Panc1 (cell line): ENCODE measurements at regions not wholly inside any gene's neighbourhood (a gene's known extent, or its start where the extent isn't known, plus 50 kb on each side); places are given as distances from the start of the nearest gene placed in this dataset.

Experiments used
- ATAC-seq: fragments of 200-7000 bp; cut with Tn5 transposase; 2 replicates; pipeline ENCODE4 v1.9.1; 2020; ENCODE audit warnings: mild to moderate bottlenecking, moderate library complexity
- BruUV-seq: library from RNA; stranded (reverse); fragments of 400-500 nt; replicated peaks from 2 replicates; lab custom pipeline; 2021; lab: Mats Ljungman, UMichigan
- CTCF ChIA-PET: fragments of 300-600 bp; sonication (Branson Sonifier 250); formaldehyde crosslinking; loops from one replicate; lab custom pipeline; 2022; ENCODE audit warnings: antibody characterized with exemption; lab: Charles Lee
- POLR2A ChIA-PET: fragments of 300-600 bp; sonication (Branson Sonifier 250); formaldehyde crosslinking; loops from one replicate; lab custom pipeline; 2022; ENCODE audit warnings: antibody characterized with exemption; lab: Charles Lee
- DNase-seq: peaks from one replicate; pipeline ENCODE4 v3.0.0-alpha.2; 2010; ENCODE audit warnings: low read depth, low spot score
- H3K27ac ChIP-seq: 2 replicates; pipeline ENCODE4 v1.5.1; 2011; ENCODE audit warnings: mild to moderate bottlenecking, low read length, inconsistent platforms
- H3K27me3 ChIP-seq: fragments of 200-500 bp; sonication (Bioruptor generic); 2 replicates; pipeline ENCODE4 v1.6.0; 2014; ENCODE audit warnings: low read length, inconsistent platforms; ENCODE audit not compliant: control insufficient read depth, insufficient read depth
- H3K36me3 ChIP-seq: fragments of 200-500 bp; sonication (Bioruptor generic); 2 replicates; pipeline ENCODE4 v1.5.1; 2014; ENCODE audit warnings: inconsistent platforms, mild to moderate bottlenecking, low read length, moderate library complexity; ENCODE audit not compliant: control insufficient read depth, insufficient read depth
- H3K4me1 ChIP-seq: 2 replicates; pipeline ENCODE4 v1.5.1; 2011; ENCODE audit warnings: inconsistent platforms, mild to moderate bottlenecking, low read length, moderate library complexity; ENCODE audit not compliant: control insufficient read depth, insufficient read depth
- H3K4me3 ChIP-seq, 2 experiments: 2 replicates each; pipeline ENCODE4 v1.5.1; 2011 to 2012; ENCODE audit warnings: low read depth in 2 of 2, low read length in 2 of 2, mild to moderate bottlenecking in 2 of 2, inconsistent platforms in 1 of 2, moderate library complexity in 1 of 2
- H3K9me3 ChIP-seq: fragments of 200-500 bp; sonication (Bioruptor generic); 2 replicates; pipeline ENCODE4 v1.5.1; 2014; ENCODE audit warnings: low read depth, mild to moderate bottlenecking, inconsistent platforms, low read length, moderate library complexity; ENCODE audit not compliant: control insufficient read depth, insufficient read depth
- POLR2AphosphoS5 ChIP-seq: IDR thresholded peaks from 2 replicates; pipeline ENCODE4 v1.6.1; 2012; ENCODE audit warnings: mild to moderate bottlenecking, low read depth, low read length, moderate library complexity
- SIN3A ChIP-seq: IDR thresholded peaks from 2 replicates; pipeline ENCODE4 v1.6.1; 2012; ENCODE audit warnings: low read depth, mild to moderate bottlenecking, low read length, moderate library complexity, borderline replicate concordance; ENCODE audit not compliant: insufficient read depth
- TCF7L2 ChIP-seq: IDR thresholded peaks from 2 replicates; pipeline ENCODE4 v1.6.1; 2011; ENCODE audit warnings: mild to moderate bottlenecking, low read depth, low read length, inconsistent platforms
- in situ Hi-C: cut with HindIII; loops from 2 replicates; pipeline ENCODE4 v1.10.0; 2016; ENCODE audit warnings: low sequenced_read_pairs, low pct_unique_long_range_greater_than_20kb
- intact Hi-C: fragments of 100-400 bp; cut with micrococcal nuclease; formaldehyde crosslinking; loops from one replicate; pipeline ENCODE4 v1.10.0; 2022; ENCODE audit not compliant: unreplicated experiment
- TF ChIP-seq, protein P1 (sequence below): fragments of 450-650 bp; IDR thresholded peaks from 2 replicates; pipeline ENCODE4 v1.5.1; 2017; ENCODE audit warnings: mild to moderate bottlenecking
- TF ChIP-seq, protein P2 (sequence below), 2 experiments: IDR thresholded peaks; 2 replicates each; pipeline ENCODE4 v1.6.1; 2011 to 2012; ENCODE audit warnings: low read depth in 2 of 2, control low read depth in 1 of 2, low read length in 1 of 2, mild to moderate bottlenecking in 1 of 2, moderate library complexity in 1 of 2; ENCODE audit not compliant: insufficient read depth in 1 of 2

DNA sequence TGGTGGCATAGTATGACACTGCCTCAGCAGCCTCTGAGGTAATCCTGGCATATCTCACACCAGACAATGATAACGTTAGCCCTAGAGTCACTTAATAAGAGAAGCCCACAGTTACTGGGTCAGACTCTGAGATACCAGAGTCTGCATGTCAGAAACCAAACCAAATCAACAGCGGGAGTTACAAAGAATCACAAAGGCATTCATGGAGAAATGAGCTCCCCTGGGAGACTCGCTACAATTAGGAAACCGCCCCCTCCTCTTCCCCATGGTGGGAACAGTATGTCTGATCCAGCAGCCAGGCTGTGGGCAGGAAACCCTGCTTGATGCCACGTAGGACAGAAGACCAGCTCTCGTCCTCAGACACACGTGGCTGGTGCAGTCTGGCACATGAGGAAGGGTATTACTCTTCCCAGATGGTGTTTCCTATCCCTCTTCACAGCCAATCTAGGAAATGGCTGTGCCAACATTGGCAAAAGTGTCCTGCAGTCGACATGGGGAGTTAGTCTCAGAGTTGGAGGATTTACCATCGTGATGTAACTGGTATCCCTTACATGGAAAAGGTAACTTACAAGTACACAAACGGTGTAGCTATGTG is 485.4 kb downstream of the ZNF608 start:
- intact Hi-C loops, result no loop called here
- BruUV-seq, result no TSS peak
- Histone ChIP-seq H3K36me3 (no peaks in the 10 kb centered on the region), H3K27ac (no peak overlapping the region), H3K4me1 (no peaks in the 10 kb centered on the region; the same call in 1 of the 2 replicates), H3K9me3 (no peaks in the 10 kb centered on the region), H3K27me3 (no peaks in the 10 kb centered on the region), H3K4me3 (no peak overlapping the region)
- TF ChIP-seq POLR2AphosphoS5 (no peak), SIN3A (no peak), TCF7L2 (no peak)
- TF ChIP-seq, protein P1, sequence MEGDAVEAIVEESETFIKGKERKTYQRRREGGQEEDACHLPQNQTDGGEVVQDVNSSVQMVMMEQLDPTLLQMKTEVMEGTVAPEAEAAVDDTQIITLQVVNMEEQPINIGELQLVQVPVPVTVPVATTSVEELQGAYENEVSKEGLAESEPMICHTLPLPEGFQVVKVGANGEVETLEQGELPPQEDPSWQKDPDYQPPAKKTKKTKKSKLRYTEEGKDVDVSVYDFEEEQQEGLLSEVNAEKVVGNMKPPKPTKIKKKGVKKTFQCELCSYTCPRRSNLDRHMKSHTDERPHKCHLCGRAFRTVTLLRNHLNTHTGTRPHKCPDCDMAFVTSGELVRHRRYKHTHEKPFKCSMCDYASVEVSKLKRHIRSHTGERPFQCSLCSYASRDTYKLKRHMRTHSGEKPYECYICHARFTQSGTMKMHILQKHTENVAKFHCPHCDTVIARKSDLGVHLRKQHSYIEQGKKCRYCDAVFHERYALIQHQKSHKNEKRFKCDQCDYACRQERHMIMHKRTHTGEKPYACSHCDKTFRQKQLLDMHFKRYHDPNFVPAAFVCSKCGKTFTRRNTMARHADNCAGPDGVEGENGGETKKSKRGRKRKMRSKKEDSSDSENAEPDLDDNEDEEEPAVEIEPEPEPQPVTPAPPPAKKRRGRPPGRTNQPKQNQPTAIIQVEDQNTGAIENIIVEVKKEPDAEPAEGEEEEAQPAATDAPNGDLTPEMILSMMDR, result no peak
- TF ChIP-seq, protein P2, sequence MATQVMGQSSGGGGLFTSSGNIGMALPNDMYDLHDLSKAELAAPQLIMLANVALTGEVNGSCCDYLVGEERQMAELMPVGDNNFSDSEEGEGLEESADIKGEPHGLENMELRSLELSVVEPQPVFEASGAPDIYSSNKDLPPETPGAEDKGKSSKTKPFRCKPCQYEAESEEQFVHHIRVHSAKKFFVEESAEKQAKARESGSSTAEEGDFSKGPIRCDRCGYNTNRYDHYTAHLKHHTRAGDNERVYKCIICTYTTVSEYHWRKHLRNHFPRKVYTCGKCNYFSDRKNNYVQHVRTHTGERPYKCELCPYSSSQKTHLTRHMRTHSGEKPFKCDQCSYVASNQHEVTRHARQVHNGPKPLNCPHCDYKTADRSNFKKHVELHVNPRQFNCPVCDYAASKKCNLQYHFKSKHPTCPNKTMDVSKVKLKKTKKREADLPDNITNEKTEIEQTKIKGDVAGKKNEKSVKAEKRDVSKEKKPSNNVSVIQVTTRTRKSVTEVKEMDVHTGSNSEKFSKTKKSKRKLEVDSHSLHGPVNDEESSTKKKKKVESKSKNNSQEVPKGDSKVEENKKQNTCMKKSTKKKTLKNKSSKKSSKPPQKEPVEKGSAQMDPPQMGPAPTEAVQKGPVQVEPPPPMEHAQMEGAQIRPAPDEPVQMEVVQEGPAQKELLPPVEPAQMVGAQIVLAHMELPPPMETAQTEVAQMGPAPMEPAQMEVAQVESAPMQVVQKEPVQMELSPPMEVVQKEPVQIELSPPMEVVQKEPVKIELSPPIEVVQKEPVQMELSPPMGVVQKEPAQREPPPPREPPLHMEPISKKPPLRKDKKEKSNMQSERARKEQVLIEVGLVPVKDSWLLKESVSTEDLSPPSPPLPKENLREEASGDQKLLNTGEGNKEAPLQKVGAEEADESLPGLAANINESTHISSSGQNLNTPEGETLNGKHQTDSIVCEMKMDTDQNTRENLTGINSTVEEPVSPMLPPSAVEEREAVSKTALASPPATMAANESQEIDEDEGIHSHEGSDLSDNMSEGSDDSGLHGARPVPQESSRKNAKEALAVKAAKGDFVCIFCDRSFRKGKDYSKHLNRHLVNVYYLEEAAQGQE (IDR thresholded peaks at IDR 0.05; ENCODE audit: insufficient read depth in 1 of 2, low read depth in 2 of 2, low read length in 1 of 2), result no peak
- DNase-seq, result no peak
- ChIA-PET CTCF (no interaction called here), POLR2A (no interaction called here)
- in situ Hi-C loops, result no loop called here
- ATAC-seq, result no peak

DNA sequence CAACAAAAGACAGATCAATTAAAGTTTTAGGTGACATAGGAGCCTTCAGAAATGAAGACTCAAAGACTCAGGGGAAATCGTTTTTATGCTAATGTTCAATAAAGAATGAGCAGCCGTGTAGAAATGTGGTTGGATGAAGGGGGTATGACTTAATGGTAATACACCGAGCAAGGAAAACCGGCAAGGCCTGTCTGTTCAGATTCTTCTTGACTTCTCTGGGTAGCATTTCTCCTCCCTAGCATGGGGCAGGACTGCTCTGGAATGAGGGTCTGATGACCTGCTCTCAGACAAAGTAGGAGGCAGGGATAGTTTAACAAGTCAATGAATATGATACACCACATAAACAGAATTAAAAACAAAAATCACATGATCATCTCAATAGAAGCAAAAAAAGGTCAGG is 487.4 kb downstream of the ZNF608 start:
- ChIA-PET CTCF (interaction anchor here (1.0 kb wide), 1 partner anchor 12 kb away, joined by 3 read pairs; no protein-coding TSS in a partner anchor), POLR2A (no interaction called here)
- intact Hi-C loops (no loop called here), in situ Hi-C loops (no loop called here)
- ATAC-seq, result no peak
- H3K27ac ChIP-seq, result no peak overlapping the region; the same call in 1 of the 2 replicates
- no peaks in the 10 kb centered on the region for H3K27me3 ChIP-seq
- no peak for DNase-seq
- H3K9me3 ChIP-seq, result no peaks in the 10 kb centered on the region
- H3K4me3 ChIP-seq, result no peak overlapping the region
- BruUV-seq, result no TSS peak
- H3K4me1 ChIP-seq, result no peaks in the 10 kb centered on the region; the same call in 1 of the 2 replicates
- no peaks in the 10 kb centered on the region for H3K36me3 ChIP-seq
- TF ChIP-seq TCF7L2 (no peak), SIN3A (no peak), POLR2AphosphoS5 (no peak)
- TF ChIP-seq, protein P2 (IDR thresholded peaks at IDR 0.05; ENCODE audit: insufficient read depth in 1 of 2, low read depth in 2 of 2, low read length in 1 of 2), result no peak
